Ecto neural progenitor cell (in vitro differentiated cells): ENCODE measurements at regions not wholly inside any gene's neighbourhood (a gene's known extent, or its start where the extent isn't known, plus 50 kb on each side); places are given as distances from the start of the nearest gene placed in this dataset.
A peak's percentile ranks its signal among the peaks of the same experiment; 100 is the strongest.

Experiments
- DNase-seq: peaks from one replicate; pipeline ENCODE4 v3.0.0-alpha.2; 2018; ENCODE audit warnings: low spot score

DNA sequence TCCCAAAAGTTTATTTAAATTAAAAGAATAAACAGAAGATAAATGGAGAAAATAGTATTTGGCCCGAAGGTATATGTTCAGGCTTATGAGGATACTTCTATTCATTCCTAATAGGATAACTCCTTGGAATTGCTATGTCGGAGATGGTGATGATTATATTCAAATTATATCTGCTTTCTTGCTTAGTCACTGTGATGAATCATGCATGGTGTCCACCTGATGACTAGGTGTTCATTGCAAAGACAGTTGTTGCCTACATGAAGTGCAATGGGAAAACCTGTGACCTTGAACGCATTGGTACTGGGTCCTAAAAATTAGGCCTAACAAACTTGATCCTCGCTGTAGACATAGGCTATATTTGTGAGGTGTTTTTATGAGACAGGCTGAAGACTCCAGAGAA lies 617.3 kb upstream of the ZEB2 start:
- no peak for DNase-seq

DNA sequence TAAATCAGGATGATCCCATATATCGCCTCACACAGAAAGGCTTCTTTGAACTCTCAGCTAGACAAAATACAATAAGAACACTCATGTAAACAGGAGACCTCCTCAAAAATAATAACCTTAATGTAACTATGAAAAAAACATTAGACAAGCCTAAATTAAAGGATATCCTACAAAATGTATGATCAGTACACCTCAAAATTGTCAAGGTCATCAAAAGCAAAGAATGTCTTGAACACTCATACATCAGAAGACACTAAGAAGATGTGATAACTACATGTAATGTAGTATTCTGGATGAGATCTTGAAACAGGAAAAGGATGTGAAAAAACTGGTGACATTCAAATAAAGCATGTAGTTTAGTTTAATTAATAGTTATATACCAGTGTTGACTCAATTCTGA lies 616.8 kb upstream of the ZEB2 start:
- no peak for DNase-seq

DNA sequence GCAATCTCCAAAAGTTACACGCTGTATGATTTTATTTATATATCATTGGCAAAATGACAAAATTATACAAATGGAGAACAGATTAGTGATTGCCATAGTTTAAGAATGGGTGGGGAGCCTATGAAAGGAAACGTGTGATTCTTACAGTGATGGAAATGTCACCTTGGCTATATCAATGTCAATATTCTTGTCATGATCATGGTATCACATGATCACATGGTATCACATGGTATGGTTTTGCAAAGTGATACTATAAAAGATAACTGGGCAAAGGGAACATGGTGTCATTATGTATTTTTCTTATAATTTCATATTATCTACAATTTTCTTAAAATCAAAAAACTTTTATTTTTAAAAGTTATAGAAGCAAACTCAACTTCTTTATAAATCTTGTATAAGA lies 606.2 kb upstream of the ZEB2 start:
- DNase-seq, result no peak

GRCh38 chr2:145124085-145124484 lies 604.2 kb upstream of the ZEB2 start:
- no peak for DNase-seq

DNA sequence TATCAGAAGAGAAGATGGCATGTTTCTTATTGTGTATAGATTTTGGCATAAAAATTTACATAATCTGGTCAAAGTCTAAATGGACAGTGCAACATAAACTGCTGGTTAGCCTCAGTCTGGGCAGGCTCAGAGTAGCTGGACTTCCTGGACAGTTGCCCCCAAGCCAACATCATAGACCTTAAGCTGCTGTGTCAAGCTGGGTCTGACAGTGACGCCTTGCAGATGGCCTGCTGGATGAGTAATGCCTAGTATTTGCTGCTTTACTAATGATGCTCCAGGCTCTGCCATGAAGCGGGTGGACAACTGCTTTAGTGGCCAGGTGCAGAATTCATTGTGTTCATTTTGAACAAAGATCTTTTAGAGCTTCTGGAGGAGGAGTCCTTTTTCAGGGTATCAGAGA lies 603.7 kb upstream of the ZEB2 start:
- no peak for DNase-seq

- no peak for DNase-seq
These were observed 599.3 kb upstream of the ZEB2 start for GRCh38 chr2:145119225-145119624.

GRCh38 chr2:145116834-145117725 lies 597.2 kb upstream of the ZEB2 start:
- DNase-seq, result no peak

- no peak for DNase-seq
These were observed 596.1 kb upstream of the ZEB2 start for GRCh38 chr2:145116056-145116455.

GRCh38 chr2:145114726-145115125 lies 594.8 kb upstream of the ZEB2 start:
- no peak for DNase-seq

DNA sequence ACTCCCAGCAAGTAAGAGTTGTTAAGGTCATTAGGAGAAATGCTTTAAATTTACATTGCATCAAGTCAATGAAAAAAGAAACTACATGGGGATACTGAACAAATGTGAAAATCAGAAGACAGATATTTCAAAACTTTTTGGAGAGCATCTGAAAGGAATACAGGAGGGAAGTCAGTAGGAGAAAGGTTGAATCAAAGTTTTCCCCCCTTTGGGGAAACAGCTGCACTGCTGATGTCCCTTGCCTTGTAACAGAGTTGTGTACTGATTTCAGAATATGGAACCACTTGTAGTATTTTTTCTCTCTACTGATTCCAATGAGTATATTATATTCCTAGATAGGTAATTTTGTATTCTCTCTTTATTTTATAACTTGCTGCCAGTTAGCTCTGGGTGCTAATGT lies 592.5 kb upstream of the ZEB2 start:
- DNase-seq, result no peak

DNA sequence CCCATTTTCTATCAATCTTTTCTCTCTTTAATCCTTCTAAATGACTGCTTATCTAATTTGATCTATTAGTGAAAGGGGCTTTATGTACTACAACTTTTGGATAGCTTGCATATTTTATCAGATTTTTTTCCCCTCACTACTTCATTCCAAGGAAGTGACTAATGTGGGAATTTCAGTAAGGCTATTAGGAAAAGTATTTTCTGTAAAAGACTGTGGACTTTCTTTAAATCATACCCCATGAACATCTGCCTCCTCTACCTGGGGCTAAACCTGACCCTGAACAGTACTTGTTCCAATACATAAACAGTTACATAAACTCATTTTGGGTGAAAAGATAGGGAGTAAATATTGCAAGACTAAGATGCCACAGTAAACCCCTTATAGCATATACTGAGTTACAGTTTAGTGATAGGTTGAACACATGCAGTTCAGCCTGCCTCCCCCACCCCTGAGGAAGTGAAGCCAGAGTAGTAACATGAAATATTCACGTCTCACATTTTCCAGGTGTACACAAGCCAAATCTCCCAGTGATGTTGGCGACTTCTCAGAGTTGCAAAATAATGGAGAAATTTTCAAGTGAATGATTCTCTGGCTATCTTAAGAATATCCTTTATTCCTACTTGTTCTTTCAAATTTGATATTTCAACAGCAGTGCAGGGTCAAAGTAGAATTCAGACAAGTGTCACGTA lies 590.9 kb upstream of the ZEB2 start:
- no peak for DNase-seq

DNA sequence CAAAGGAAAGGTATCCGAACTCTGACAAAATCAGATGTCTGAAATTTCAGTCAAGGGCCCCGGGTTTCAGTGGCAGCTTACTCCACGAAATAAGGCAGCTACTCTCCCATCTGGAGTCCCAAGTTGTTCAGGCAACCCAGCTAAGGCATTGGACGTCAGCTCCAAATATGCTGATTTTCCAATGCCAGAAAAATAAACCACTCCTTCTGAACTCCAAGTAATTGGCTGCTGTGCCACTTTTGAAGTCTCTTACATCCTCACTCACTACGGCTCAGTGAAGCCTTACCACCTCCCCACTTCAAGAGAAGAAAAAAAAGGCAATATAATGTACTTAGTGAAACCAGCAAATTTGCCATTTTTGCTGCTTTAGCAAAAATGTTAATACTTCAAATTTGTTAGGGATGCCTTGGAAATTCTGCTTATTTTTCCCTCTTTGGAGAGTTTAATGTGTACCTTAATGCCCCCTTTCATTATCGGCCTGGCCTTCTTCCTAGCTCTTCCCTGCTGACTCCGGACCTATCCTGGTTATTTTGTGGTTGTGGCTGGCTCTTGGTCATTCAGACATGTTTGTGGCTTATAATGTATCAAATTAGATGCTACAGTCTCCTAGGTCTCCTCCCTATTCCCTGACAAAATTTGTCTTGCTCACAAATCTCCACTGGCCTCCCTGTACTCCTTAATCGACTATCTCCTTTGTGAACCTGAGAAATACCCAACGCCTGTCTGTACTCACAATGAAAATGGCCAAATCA lies 589.2 kb upstream of the ZEB2 start:
- DNase-seq, result no peak

GRCh38 chr2:145108361-145108778 lies 588.5 kb upstream of the ZEB2 start:
- peak; percentile 49 for DNase-seq

GRCh38 chr2:145106293-145106692 lies 586.4 kb upstream of the ZEB2 start:
- DNase-seq, result no peak

- DNase-seq, result no peak
These were observed 582.8 kb upstream of the ZEB2 start for GRCh38 chr2:145102706-145103105.

DNA sequence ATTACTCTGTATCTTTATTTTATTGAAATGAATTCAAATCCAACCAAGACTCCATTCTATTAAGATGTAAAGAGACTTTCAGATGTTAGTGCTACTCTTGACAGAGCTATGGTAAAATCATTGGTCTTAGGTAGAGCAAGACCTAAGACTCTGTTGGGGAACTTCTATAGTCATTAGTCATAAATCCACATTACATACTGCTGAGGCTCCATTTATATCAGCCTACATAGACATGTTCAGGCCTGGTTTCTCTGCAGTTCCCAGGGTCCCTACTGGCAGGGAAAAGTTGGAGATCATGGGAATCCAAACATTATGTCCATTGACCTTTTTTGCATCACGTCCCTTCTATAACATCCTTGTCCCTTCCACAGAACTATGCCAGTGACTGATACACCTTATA lies 580.4 kb upstream of the ZEB2 start:
- DNase-seq, result no peak

- no peak for DNase-seq
These were observed 576.7 kb upstream of the ZEB2 start for GRCh38 chr2:145096582-145096981.

- no peak for DNase-seq
These were observed 575.9 kb upstream of the ZEB2 start for GRCh38 chr2:145095641-145096435.

DNA sequence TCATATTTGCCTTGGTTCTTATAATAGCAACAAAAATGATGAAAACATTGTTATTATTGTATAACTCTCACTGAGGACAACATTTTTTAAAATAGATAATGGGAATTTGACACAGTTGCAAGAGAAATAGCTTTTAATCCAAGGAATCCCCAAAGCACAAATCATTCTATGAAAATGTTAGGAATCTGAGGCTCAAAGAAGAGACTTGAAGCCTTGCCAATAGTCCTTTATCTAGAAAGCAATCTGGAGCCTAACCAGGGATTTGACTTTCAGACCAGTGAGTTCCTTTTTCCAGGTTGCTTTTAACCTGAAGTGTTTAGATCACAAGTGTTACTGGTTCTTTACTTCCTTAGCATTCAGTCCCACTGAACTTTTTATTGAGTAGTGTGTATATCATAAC lies 574.5 kb upstream of the ZEB2 start:
- no peak for DNase-seq

GRCh38 chr2:145091967-145092366 lies 572.0 kb upstream of the ZEB2 start:
- DNase-seq, result no peak

DNA sequence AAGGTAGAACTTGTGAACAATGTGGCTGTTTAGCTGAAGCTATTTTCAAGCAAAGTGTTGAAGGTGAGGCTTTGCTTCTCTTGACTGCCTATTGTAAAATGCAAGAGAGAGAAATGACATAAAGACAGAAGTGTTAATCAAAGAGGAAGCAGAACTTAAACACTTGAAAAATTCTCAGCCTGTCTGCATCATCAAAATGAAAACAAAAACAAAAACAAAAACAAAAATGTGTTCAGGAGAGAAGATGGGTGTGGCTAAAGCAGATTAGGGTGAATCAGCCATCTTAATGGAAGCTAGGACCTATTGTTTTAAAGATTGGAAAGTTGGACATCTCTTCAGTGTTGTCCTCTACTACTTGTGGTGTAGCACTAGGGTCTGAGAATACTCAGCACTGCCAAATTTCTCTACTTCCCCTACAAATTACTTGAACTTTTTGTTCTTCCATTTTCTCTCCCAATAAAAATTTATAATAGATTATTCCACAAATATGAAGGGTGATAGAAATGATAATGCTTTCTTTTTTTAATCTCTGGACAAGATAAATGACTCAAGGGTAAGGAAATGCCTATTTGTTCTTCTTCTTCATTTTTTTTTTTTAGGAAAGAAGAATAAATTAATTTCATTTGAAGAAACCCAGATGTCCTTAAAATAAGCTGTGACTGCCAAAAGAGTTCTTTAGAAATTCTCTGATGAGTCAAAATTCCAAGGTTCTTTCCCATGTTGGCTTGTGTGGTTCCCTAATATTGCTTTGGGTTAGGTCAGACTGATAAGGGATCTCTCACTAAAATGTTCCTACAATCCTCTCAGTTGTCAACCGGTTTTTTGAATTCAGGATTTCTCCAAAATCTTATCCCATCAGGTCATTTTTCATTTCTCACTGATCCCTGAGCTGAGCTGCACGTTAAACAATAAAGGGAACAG lies 571.2 kb upstream of the ZEB2 start:
- no peak for DNase-seq
